AG08396 (cell line): ENCODE measurements at regions not wholly inside any gene's neighbourhood (a gene's known extent, or its start where the extent isn't known, plus 50 kb on each side); places are given as distances from the start of the nearest gene placed in this dataset.
"Not testable (repeated sequence)": the region's sequence is repeated elsewhere in the genome, so short reads cannot be mapped to it uniquely, and the experiment has no call there.

ENCODE experiments used
- DNase-seq: peaks from one replicate; pipeline ENCODE4 v3.0.0; 2012; ENCODE audit warnings: low spot score, mixed read lengths

DNA sequence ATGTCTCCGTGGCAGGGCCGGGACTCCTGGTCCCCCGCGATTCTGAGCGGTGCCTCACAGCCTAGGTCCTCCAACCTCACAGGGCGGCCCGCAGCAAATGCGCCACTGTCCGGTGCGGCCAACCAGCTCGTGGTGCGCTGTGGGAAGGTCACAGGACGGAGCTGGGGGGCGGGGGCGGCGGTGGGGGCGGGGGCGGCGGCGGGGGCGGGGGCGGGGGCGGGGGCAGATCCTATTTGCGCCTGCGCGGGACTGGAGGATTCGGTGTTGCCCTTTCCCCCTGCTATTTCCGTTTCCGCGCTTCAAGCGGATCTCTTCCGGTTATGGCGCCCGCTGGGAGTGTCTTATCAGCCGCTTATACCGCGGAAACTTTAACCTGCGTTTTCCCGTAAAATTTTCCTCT lies 106.7 kb upstream of the SNRPN start:
- peak; percentile 47 for DNase-seq

DNA sequence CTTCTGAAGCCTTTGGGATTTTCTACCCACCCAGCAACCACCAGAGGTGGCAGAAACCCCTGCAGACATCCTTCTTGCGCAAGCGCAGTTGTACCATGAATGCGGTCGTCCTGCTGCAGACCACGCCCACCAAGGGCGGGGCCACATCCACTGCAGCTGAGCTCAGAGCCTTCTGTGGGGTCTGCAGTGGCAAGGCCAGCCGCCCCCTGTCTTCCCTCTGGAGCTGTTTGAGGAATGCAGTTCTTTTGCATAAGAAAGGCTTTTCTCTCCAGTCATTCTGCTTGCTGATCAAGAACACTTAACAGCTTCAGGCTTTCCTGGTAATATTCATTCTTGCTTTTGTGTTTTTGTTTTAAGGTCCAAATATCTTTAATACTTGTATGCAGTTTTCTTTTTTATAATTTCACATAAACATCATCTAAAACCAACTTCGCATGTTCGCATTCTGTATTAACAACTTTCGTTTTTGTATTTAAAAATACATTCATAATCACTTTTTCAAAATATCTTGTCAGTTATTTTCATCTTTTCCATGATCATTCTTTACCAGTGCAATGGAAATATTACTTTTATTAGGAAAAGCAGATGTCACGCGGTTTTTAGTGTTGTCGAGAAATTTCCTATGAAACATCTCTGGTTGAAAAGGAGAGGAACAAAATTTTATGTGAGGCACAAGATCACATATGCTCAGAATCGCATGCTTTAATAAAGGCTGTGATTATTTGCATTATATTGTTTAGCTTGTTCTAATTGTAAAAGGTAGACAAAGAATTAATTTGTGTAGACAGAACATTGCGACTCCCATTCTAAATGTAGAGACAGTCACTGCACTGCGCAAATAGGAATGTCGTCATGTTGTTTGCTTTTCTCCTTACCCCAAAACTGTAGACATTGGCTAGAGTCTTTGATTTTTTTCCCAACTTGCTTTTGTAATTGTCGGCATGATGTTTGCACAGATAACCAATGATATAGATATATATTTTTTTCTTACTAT lies 98.1 kb upstream of the SNRPN start:
- DNase-seq = peak; percentile 24

- DNase-seq = no peak
Measured at GRCh38 chr15:24857763-24858162, 97.0 kb upstream of the SNRPN start.

GRCh38 chr15:24858183-24858582 lies 96.6 kb upstream of the SNRPN start:
- not testable (repeated sequence) for DNase-seq

GRCh38 chr15:24858737-24859601 lies 95.8 kb upstream of the SNRPN start:
- no peak for DNase-seq

- DNase-seq = no peak
Measured at GRCh38 chr15:24861014-24861690, 93.6 kb upstream of the SNRPN start.

DNA sequence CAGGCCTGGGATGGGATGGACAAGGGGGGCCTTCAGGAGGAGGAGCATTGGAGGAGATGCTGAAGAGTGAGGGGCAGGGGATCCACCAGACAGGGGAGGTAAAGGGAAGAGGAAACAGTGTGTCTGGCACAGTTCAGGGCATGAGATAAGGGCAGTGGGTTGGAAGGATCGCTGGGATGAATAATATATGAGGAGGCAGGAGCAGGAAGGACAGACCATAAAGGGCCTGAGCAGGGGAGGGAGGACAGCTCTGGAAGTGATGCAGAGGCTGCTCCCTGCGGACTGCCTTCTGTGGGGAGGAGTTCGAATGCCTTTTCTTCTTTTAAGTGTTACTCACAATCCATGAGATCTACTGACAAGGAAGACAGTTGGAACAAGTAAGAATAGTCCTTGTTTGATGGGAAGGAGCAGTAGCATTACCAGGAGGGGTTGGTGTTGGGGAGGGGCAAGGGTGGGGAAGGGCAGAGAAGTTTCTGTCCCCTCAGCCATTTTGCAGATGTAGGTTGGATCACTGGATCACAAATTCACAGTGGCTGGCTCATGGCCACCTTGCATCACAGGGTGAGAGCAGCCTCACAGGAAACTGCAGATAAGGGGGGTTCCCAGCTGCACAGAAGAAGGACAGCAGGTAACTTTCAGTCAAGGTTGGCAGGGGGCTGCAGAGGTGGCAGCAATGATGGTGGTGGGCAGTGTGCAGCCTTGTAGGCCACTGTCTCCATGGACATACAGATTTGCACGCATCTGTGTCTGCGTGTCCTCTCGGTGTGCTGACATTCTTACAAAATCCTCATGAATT lies 91.9 kb upstream of the SNRPN start:
- DNase-seq = no peak

- no peak for DNase-seq
Measured at GRCh38 chr15:24865303-24865702, 89.5 kb upstream of the SNRPN start.

DNA sequence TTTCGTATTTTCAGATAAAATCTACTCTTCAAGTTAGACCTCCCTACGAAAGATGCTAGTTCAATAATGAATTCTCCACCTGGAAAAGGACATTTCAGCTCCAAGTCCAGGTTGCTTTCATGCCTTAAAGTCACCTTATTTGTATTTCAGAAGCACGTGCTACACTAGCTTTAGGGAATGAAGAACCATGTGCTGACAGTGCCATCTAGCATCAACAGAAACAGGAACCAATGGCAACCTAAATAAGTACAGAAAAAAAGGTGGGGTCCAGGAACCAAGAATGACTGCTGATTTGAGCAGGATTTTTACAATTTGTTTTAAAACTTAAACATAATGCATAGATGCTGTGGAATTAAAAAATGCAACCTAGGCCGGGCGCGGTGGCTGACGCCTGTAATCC lies 77.6 kb upstream of the SNRPN start:
- no peak for DNase-seq

DNA sequence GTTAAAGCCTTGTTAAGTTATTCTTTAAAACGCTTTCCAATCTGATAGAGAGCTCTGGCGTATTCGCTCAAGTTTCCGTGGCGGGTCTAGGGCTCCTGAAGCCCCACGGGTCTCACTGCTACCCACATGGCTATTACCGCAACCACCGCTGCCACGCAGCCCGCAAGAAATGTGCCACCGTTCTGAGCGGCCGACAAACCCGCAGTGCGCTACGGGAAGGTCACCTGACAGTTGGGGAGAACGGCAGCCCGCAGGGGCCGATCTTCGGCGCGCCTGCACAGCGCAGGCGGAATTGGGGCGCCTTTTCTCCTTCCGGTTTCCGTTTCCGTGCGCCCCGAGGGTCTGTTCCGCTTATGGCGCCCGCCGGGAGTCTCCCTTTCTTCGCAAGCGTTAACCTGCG lies 76.6 kb upstream of the SNRPN start:
- no peak for DNase-seq

GRCh38 chr15:24879492-24879891 lies 75.3 kb upstream of the SNRPN start:
- no peak for DNase-seq

DNA sequence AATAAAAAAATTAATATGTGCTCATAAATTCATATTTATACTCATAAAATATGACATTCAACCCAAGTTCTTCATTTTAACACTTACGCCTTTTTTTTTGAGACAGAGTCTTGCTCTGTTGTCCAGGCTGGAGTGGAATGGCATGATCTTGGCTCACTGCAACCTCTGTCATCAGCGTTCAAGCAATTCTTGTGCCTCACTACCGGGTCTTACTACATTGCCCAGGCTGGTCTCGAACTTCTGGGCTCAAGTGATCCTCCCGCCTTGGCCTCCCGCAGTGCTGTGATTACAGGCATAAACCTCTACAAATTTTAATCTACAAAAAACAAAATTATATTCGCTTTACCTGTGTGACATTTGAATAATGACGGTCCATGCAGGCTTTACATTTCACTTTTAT lies 74.1 kb upstream of the SNRPN start:
- DNase-seq = no peak

GRCh38 chr15:24886538-24886937 lies 68.2 kb upstream of the SNRPN start:
- DNase-seq = no peak

- DNase-seq = no peak
Measured at GRCh38 chr15:24898715-24899272, 56.0 kb upstream of the SNRPN start.

DNA sequence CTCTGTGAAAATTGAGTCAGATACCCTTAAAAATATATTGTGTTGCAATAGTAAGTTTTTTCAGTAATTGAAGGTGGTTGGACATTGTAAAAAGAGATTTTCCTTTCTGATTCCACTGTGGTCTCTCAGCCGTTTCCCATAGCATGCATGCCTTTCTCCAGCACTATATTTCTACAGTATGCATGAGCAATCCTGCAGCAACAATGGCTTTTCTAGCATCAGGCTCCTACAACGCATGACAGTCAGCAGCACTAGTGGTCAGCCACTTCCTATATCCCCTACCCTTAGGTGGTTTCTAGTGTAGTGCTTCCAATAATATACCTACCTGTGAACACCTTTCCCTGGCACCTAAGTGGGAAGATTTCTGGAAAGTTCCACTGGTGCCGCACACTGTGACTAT lies 55.4 kb upstream of the SNRPN start:
- no peak for DNase-seq

GRCh38 chr15:24899795-24900194 lies 55.0 kb upstream of the SNRPN start:
- DNase-seq = no peak

DNA sequence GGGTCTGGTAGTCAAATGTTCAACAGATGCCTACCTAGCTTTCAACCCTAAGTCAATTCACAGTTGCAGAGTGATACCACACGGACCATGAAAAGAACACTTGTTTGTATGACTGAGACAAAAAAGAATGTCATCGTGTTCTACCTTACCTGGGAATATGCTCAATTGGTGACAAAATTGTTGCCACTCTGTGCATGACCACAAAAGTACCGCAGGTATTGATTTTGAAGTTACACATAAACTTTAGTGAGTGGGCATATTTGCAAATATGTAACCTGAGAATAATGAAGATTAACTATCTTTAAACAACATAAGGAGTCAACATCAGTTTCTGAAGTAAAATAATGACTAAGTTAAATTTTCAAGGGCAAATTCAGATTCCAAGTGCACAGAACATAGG lies 53.4 kb upstream of the SNRPN start:
- no peak for DNase-seq
